Pancreas (tissue), 10 donors: ENCODE measurements at regions not wholly inside any gene's neighbourhood (a gene's known extent, or its start where the extent isn't known, plus 50 kb on each side); places are given as distances from the start of the nearest gene placed in this dataset.

ENCODE experiments used
- ATAC-seq, 4 donors: fragments of 200-7000 bp; cut with Tn5 transposase; one replicate each; pipeline versions ENCODE4 v1.8.0 to v1.9.1; 2020; ENCODE audit warnings: mild to moderate bottlenecking in 4 of 4, moderate library complexity in 4 of 4
- DNase-seq, 6 donors: peaks; one replicate each; pipeline ENCODE4 v3.0.0-alpha.2; 2020
- FAIRE-seq: peaks from 2 replicates; lab custom pipeline; 2012; peaks lifted over from hg19 to GRCh38; lab: Jason Lieb, UNC
- H3K27ac ChIP-seq, 4 donors: fragments of 200-600 bp; sonication (generic); 1 replicate in 3 of 4; 2 replicates in 1 of 4; pipeline versions ENCODE4 v1.5.0 to v1.8.0; 2020
- H3K27me3 ChIP-seq, 4 donors: fragments of 200-600 bp; one replicate each; pipeline ENCODE4 v1.8.0; 2021
- H3K36me3 ChIP-seq, 3 donors: fragments of 200-600 bp; sonication (generic) in 1 of 3; one replicate each; pipeline versions ENCODE4 v1.5.0 to v1.8.0; 2020 to 2021
- H3K4me1 ChIP-seq, 3 donors: fragments of 200-600 bp; one replicate each; pipeline ENCODE4 v1.8.0; 2021
- H3K4me3 ChIP-seq, 4 donors: fragments of 200-600 bp; sonication (generic) in 2 of 4; one replicate each; pipeline versions ENCODE4 v1.5.0 to v1.8.0; 2020 to 2021
- H3K9me3 ChIP-seq, 4 donors: fragments of 200-600 bp; one replicate each; pipeline ENCODE4 v1.8.0; 2021
- CTCF ChIP-seq, 4 donors: fragments of 200-600 bp; sonication (generic) in 3 of 4; IDR thresholded peaks; one replicate each; pipeline versions ENCODE4 v1.5.0 to v1.8.0; 2021; ENCODE audit warnings: antibody characterized with exemption in 4 of 4
- WGBS, 2 donors: extraction: QIAGEN DNeasy Blood & Tissue Kit; methylation state at CpG; one replicate each; pipeline ENCODE4 v1.1.7; 2013; 5-methylcytosine and 5-hydroxymethylcytosine counted together
- intact Hi-C, 3 donors: fragments of 100-400 bp; cut with DNase I; formaldehyde crosslinking; loops; one replicate each; pipeline versions ENCODE4 v1.11.1 to v1.14.2; 2022
- donor health status: healthy with polysubstance abuse.
- donor health status: DM: no; HTN: no; CAD: no; lungs with moderate emphysema.
- donor health status: DM: no; HTN: no; CAD: no.
- donor health status: control.
- donor health status: control.
- donor health status: Bipolar disorder and iron deficiency.
- donor health status: DM: yes; HTN: yes; CAD: no.
- donor health status: DM: no; HTN: no; CAD: no.
- donor health status: DM: no; HTN: no; CAD: no.
- donor health status: DM: yes; HTN: yes; CAD: no.

- ATAC-seq (no peak), FAIRE-seq (no peak), DNase-seq (no peak)
- no peaks in the 10 kb centered on the region for H3K9me3 ChIP-seq
- intact Hi-C loops, result no loop called here
- no peaks in the 10 kb centered on the region for H3K27me3 ChIP-seq
- H3K4me1 ChIP-seq, result no peaks in the 10 kb centered on the region
- H3K27ac ChIP-seq, result no peak overlapping the region
- TF ChIP-seq CTCF (IDR thresholded peaks at IDR 0.05), result no peak
- H3K4me3 ChIP-seq, result no peak overlapping the region
- H3K36me3 ChIP-seq, result no peaks in the 10 kb centered on the region
- WGBS, 2 donors, result 93 to 100% methylated on average over 1 of the region's 1 CpG
Measured at GRCh38 chr3:5560199-5560598, 372.7 kb downstream of the EDEM1 start.

GRCh38 chr3:5563537-5564277 lies 376.2 kb downstream of the EDEM1 start:
- DNase-seq, result no peak
- Histone ChIP-seq H3K9me3 (no peaks in the 10 kb centered on the region), H3K4me3 (no peak overlapping the region), H3K4me1 (no peaks in the 10 kb centered on the region), H3K27me3 (no peaks in the 10 kb centered on the region), H3K27ac (no peak overlapping the region), H3K36me3 (no peaks in the 10 kb centered on the region)
- FAIRE-seq, result no peak
- no peak for TF ChIP-seq CTCF (IDR thresholded peaks at IDR 0.05)
- intact Hi-C loops, result no loop called here
- WGBS, 2 donors, result 71 to 77% methylated on average over 7 of the region's 7 CpGs
- ATAC-seq, result no peak

- FAIRE-seq, result no peak
- Histone ChIP-seq H3K27ac (no peak overlapping the region), H3K36me3 (no peaks in the 10 kb centered on the region), H3K27me3 (no peaks in the 10 kb centered on the region), H3K4me3 (no peak overlapping the region), H3K9me3 (no peaks in the 10 kb centered on the region), H3K4me1 (no peaks in the 10 kb centered on the region)
- TF ChIP-seq CTCF (IDR thresholded peaks at IDR 0.05), result no peak
- no peak for ATAC-seq
- WGBS, 2 donors, result 85 to 87% methylated on average over 2 of the region's 2 CpGs
- no peak for DNase-seq
- intact Hi-C loops, result no loop called here
Measured at GRCh38 chr3:5564278-5564666, 376.8 kb downstream of the EDEM1 start.

GRCh38 chr3:5565026-5565425 lies 377.5 kb downstream of the EDEM1 start:
- FAIRE-seq (no peak), ATAC-seq (no peak), DNase-seq (no peak)
- no peaks in the 10 kb centered on the region for H3K4me1 ChIP-seq
- no peak overlapping the region for H3K4me3 ChIP-seq
- H3K27me3 ChIP-seq, result no peaks in the 10 kb centered on the region
- no peaks in the 10 kb centered on the region for H3K36me3 ChIP-seq
- intact Hi-C loops, result no loop called here
- TF ChIP-seq CTCF (IDR thresholded peaks at IDR 0.05), result no peak
- H3K27ac ChIP-seq, result no peak overlapping the region
- WGBS, 2 donors, result 42 to 47% methylated on average over 4 of the region's 4 CpGs
- H3K9me3 ChIP-seq, result no peaks in the 10 kb centered on the region

GRCh38 chr3:5567113-5567512 lies 379.6 kb downstream of the EDEM1 start:
- Histone ChIP-seq H3K27me3 (no peaks in the 10 kb centered on the region), H3K4me1 (no peaks in the 10 kb centered on the region), H3K36me3 (no peaks in the 10 kb centered on the region), H3K9me3 (no peaks in the 10 kb centered on the region), H3K27ac (no peak overlapping the region), H3K4me3 (no peak overlapping the region)
- FAIRE-seq (no peak), ATAC-seq (no peak), DNase-seq (no peak)
- 59 to 70% methylated on average over 2 of the region's 2 CpGs for WGBS, 2 donors
- TF ChIP-seq CTCF (IDR thresholded peaks at IDR 0.05), result no peak
- intact Hi-C loops, result no loop called here
